ENCODE measurements at regions not wholly inside any gene's neighbourhood (a gene's known extent, or its start where the extent isn't known, plus 50 kb on each side); places are given as distances from the start of the nearest gene placed in this dataset.

DNA sequence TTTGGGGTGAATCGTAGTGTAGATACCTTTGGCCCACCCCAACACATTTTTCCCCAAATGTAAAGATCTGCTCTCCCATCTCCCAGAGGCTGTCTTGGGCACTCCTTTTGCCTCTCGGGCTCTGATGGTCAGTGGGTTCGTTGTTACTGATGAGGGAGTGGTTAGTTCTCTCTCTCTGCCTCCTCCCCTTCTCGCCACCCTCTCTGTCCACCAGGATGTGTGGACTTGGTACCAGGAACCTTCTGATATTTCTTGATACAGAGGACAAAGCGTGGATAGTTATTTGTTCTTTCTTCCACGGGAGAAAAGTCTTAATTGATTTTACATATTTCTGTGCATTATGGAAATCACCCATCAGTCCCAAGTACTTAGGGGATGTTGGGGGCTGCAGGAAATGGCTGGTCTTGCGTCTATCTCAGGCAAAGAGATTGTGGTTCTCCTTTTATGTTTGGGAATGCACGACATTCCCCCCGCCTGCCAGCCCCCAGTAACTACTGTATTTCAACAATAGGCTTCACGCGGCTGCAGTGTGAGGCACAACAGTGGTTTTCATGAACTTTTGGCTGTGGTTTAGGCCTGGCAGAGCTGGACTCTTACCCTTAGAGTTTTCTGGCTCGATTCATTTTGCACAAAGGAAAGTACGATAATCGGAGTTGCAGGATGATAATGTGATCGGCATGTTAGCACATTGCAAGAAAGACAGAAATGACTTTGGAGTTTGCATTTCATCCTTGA lies 79.0 kb upstream of the ZNF536 start:
- no peak for TF ChIP-seq POLR2A (IDR thresholded peaks at IDR 0.05)
- TF ChIP-seq, protein P1, sequence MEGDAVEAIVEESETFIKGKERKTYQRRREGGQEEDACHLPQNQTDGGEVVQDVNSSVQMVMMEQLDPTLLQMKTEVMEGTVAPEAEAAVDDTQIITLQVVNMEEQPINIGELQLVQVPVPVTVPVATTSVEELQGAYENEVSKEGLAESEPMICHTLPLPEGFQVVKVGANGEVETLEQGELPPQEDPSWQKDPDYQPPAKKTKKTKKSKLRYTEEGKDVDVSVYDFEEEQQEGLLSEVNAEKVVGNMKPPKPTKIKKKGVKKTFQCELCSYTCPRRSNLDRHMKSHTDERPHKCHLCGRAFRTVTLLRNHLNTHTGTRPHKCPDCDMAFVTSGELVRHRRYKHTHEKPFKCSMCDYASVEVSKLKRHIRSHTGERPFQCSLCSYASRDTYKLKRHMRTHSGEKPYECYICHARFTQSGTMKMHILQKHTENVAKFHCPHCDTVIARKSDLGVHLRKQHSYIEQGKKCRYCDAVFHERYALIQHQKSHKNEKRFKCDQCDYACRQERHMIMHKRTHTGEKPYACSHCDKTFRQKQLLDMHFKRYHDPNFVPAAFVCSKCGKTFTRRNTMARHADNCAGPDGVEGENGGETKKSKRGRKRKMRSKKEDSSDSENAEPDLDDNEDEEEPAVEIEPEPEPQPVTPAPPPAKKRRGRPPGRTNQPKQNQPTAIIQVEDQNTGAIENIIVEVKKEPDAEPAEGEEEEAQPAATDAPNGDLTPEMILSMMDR (IDR thresholded peaks at IDR 0.05), result no peak

Data from heart left ventricle (tissue), 13 donors.